ENCODE measurements at regions not wholly inside any gene's neighbourhood (a gene's known extent, or its start where the extent isn't known, plus 50 kb on each side); places are given as distances from the start of the nearest gene placed in this dataset.

- no peak for TF ChIP-seq ASH2L (IDR thresholded peaks at IDR 0.05; ENCODE audit: borderline replicate concordance, low read depth)
- peak; percentile 60; the same call in 1 of the 2 replicates for TF ChIP-seq CREM (IDR thresholded peaks at IDR 0.05; ENCODE audit: low read depth)
- TF ChIP-seq ZNF384 (IDR thresholded peaks at IDR 0.05; ENCODE audit: borderline replicate concordance, low read depth, low read length) = no peak
- peak; percentile 72; the same call in 1 of the 2 replicates for TF ChIP-seq TCF7 (IDR thresholded peaks at IDR 0.05; ENCODE audit: borderline replicate concordance)
- TF ChIP-seq CTCF (IDR thresholded peaks at IDR 0.05 in 2 of 3, conservative IDR thresholded peaks at IDR 0.05 in 1 of 3; ENCODE audit: control insufficient read depth in 2 of 3, extremely low read depth in 1 of 3, insufficient read depth in 1 of 3, low read depth in 3 of 3, low read length in 3 of 3) = no peak
- TF ChIP-seq CHD4 (IDR thresholded peaks at IDR 0.05) = no peak
- no peak for TF ChIP-seq RB1 (IDR thresholded peaks at IDR 0.05; ENCODE audit: borderline replicate concordance)
- TF ChIP-seq ZNF274 (IDR thresholded peaks at IDR 0.05; ENCODE audit: insufficient read depth, insufficient read length) = no peak
- no peak for TF ChIP-seq STAT3 (IDR thresholded peaks at IDR 0.05; ENCODE audit: low read depth, low read length)
- no peak for TF ChIP-seq POLR2AphosphoS2 (IDR thresholded peaks at IDR 0.05; ENCODE audit: low read depth, low read length)
- no peak for TF ChIP-seq ZSCAN29 (IDR thresholded peaks at IDR 0.05)
- no peak for TF ChIP-seq CHD2 (IDR thresholded peaks at IDR 0.05; ENCODE audit: borderline replicate concordance, low read depth, low read length)
- TF ChIP-seq KLF5 (IDR thresholded peaks at IDR 0.05; ENCODE audit: partially characterized antibody) = no peak
- peak; percentile 21; the same call in 1 of the 2 replicates for TF ChIP-seq MXI1 (IDR thresholded peaks at IDR 0.05; ENCODE audit: low read depth, low read length)
- TF ChIP-seq GABPA (IDR thresholded peaks at IDR 0.05; ENCODE audit: low read depth) = no peak
- no peak for TF ChIP-seq CBX3 (IDR thresholded peaks at IDR 0.05; ENCODE audit: borderline replicate concordance, low read depth)
- TF ChIP-seq STAT1 (conservative IDR thresholded peaks at IDR 0.05) = no peak
- 0 out of 2 replicates have a peak, but pooled peaks have one; percentile 6 for TF ChIP-seq TCF3 (IDR thresholded peaks at IDR 0.05; ENCODE audit: borderline replicate concordance, insufficient read depth, low read depth, low read length)
- peak; percentile 69 for TF ChIP-seq CREB1 (IDR thresholded peaks at IDR 0.05; ENCODE audit: low read depth)
- TF ChIP-seq MYC (IDR thresholded peaks at IDR 0.05; ENCODE audit: insufficient read depth, insufficient read length, insufficient replicate concordance, low read length, severe bottlenecking) = no peak
- TF ChIP-seq NRF1 (conservative IDR thresholded peaks at IDR 0.05; ENCODE audit: low read depth, low read length) = no peak
- TF ChIP-seq POLR2AphosphoS5 (IDR thresholded peaks at IDR 0.05; ENCODE audit: low read length) = no peak
- no peak for TF ChIP-seq CHD1 (IDR thresholded peaks at IDR 0.05; ENCODE audit: low read depth, low read length)
- peak; percentile 38 for TF ChIP-seq USF1 (IDR thresholded peaks at IDR 0.05; ENCODE audit: borderline replicate concordance, extremely low read length, insufficient read depth, low read depth, low read length)
- no peak for TF ChIP-seq WRNIP1 (IDR thresholded peaks at IDR 0.05; ENCODE audit: borderline replicate concordance, low read depth, low read length)
- TF ChIP-seq, protein P1, sequence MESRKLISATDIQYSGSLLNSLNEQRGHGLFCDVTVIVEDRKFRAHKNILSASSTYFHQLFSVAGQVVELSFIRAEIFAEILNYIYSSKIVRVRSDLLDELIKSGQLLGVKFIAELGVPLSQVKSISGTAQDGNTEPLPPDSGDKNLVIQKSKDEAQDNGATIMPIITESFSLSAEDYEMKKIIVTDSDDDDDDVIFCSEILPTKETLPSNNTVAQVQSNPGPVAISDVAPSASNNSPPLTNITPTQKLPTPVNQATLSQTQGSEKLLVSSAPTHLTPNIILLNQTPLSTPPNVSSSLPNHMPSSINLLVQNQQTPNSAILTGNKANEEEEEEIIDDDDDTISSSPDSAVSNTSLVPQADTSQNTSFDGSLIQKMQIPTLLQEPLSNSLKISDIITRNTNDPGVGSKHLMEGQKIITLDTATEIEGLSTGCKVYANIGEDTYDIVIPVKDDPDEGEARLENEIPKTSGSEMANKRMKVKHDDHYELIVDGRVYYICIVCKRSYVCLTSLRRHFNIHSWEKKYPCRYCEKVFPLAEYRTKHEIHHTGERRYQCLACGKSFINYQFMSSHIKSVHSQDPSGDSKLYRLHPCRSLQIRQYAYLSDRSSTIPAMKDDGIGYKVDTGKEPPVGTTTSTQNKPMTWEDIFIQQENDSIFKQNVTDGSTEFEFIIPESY (IDR thresholded peaks at IDR 0.05) = no peak
- no peak for TF ChIP-seq SREBF2 (IDR thresholded peaks at IDR 0.05; ENCODE audit: low read length)
- TF ChIP-seq EGR1 (IDR thresholded peaks at IDR 0.05; ENCODE audit: borderline replicate concordance in 1 of 2, low read depth in 2 of 2, low read length in 2 of 2) = 0 out of 3 replicates have a peak, but pooled peaks of 1 of the 2 experiments have one; percentile 6
Observed at GRCh38 chr5:138654281-138654867, 79.2 kb upstream of the HSPA9 start (continued).

Measured in GM12878 (cell line).